Lower lobe of right lung (tissue), 2 donors: ENCODE measurements at regions not wholly inside any gene's neighbourhood (a gene's known extent, or its start where the extent isn't known, plus 50 kb on each side); places are given as distances from the start of the nearest gene placed in this dataset.

Source experiments
- ATAC-seq, 2 donors: fragments of 200-7000 bp; cut with Tn5 transposase; one replicate each; pipeline ENCODE4 v1.9.1; 2020 to 2022; ENCODE audit warnings: mild to moderate bottlenecking in 2 of 2, moderate library complexity in 2 of 2
- DNase-seq: peaks from one replicate; pipeline ENCODE4 v3.0.0-alpha.2; 2020
- H3K27ac ChIP-seq: fragments of 200-600 bp; one replicate; pipeline ENCODE4 v1.8.0; 2022
- H3K27me3 ChIP-seq: fragments of 200-600 bp; one replicate; pipeline ENCODE4 v1.8.0; 2022; ENCODE audit warnings: low read depth
- H3K36me3 ChIP-seq: fragments of 200-600 bp; one replicate; pipeline ENCODE4 v1.8.0; 2022; ENCODE audit warnings: mild to moderate bottlenecking
- H3K4me1 ChIP-seq: fragments of 200-600 bp; one replicate; pipeline ENCODE4 v1.8.0; 2022
- H3K4me3 ChIP-seq: fragments of 200-600 bp; one replicate; pipeline ENCODE4 v1.8.0; 2022; ENCODE audit warnings: mild to moderate bottlenecking
- H3K9me3 ChIP-seq: fragments of 200-600 bp; one replicate; pipeline ENCODE4 v1.8.0; 2022
- CTCF ChIP-seq: fragments of 200-600 bp; IDR thresholded peaks from one replicate; pipeline ENCODE4 v1.8.0; 2022; ENCODE audit warnings: antibody characterized with exemption, mild to moderate bottlenecking
- intact Hi-C: fragments of 100-400 bp; cut with DNase I; formaldehyde crosslinking; loops from one replicate; pipeline ENCODE4 v1.11.0; 2022
- donor health status: DM: no; HTN: yes; CAD: no; lungs with severe emphysema.

- no peak overlapping the region for H3K4me3 ChIP-seq
- TF ChIP-seq CTCF = no peak
- no peaks in the 10 kb centered on the region for H3K36me3 ChIP-seq
- DNase-seq = peak; percentile 51
- intact Hi-C loops = no loop called here
- no peaks in the 10 kb centered on the region for H3K27me3 ChIP-seq
- H3K27ac ChIP-seq = no peak overlapping the region
- no peaks in the 10 kb centered on the region for H3K9me3 ChIP-seq
- peak; percentile 85 to 94 for ATAC-seq
- H3K4me1 ChIP-seq = no peaks in the 10 kb centered on the region
Measured at GRCh38 chr4:171759274-171759673, 53.9 kb upstream of the GALNTL6 start.

DNA sequence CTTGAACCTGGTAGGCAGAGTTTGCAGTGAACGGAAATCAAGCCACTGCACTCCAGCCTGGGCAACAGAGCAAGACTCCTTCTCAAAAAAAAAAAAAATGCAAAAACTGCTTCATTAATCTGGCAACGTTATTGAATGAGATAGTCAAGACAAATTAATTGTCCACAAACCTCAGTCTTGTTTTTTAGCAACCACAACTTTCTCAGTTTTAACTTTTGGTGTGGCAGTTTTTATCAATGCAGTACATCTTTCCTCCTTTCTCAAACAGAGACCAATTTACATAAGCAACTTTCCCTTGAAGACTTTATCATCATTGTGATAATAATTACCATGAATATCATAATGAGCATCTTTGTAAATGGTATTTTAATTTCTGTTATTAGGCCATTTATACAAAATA lies 61.7 kb upstream of the GALNTL6 start:
- no peak for ATAC-seq
- Histone ChIP-seq H3K4me1 (no peaks in the 10 kb centered on the region), H3K27me3 (no peaks in the 10 kb centered on the region), H3K36me3 (no peaks in the 10 kb centered on the region), H3K27ac (no peak overlapping the region), H3K9me3 (no peaks in the 10 kb centered on the region), H3K4me3 (no peak overlapping the region)
- intact Hi-C loops = no loop called here
- no peak for DNase-seq
- TF ChIP-seq CTCF = no peak

- no peak for ATAC-seq
- intact Hi-C loops = no loop called here
- DNase-seq = no peak
- H3K36me3 ChIP-seq = no peaks in the 10 kb centered on the region
- no peaks in the 10 kb centered on the region for H3K4me1 ChIP-seq
- no peaks in the 10 kb centered on the region for H3K9me3 ChIP-seq
- no peaks in the 10 kb centered on the region for H3K27me3 ChIP-seq
- H3K27ac ChIP-seq = no peak overlapping the region
- TF ChIP-seq CTCF = no peak
- H3K4me3 ChIP-seq = no peak overlapping the region
Measured at GRCh38 chr4:171746418-171746817, 66.8 kb upstream of the GALNTL6 start.

DNA sequence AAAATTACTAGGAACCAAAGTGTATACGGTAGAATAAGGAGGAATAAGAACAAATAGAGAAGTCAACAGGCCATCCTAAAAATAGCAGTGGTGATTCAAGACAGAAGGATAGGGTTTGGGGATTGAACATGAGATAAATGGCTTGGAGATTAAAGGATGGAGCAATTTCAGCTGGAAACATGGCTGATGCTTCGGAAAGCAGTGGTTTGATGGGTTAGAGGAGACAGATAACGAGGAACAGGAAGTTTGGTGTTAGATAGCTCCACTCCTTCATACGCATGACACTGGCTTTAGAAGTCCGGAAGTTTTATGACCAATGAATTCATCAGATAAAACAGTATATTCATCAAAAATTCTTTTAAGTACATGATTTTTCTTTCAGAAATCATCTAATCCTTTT lies 70.8 kb upstream of the GALNTL6 start:
- Histone ChIP-seq H3K27me3 (no peaks in the 10 kb centered on the region), H3K36me3 (no peaks in the 10 kb centered on the region), H3K9me3 (no peaks in the 10 kb centered on the region), H3K4me1 (no peaks in the 10 kb centered on the region), H3K4me3 (no peak overlapping the region), H3K27ac (no peak overlapping the region)
- intact Hi-C loops = no loop called here
- no peak for TF ChIP-seq CTCF
- ATAC-seq = no peak
- DNase-seq = no peak

DNA sequence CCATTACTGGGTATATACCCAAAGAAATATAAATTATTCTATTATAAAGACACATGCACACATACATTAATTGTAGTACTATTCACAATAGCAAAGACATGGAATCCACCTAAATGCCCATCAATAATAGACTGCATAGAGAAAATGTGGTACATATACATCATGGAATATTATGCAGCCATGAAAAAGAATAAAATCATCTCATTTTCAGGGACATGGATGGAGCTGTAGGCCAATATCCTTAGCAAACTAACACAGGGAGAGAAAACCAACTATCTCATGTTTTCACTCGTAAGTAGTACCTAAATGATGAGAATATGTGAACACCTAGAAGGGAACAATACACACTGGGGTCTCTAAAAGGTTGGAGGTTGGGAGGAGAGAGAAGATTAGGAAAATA lies 86.0 kb upstream of the GALNTL6 start:
- ATAC-seq = no peak
- DNase-seq = no peak
- Histone ChIP-seq H3K27me3 (no peaks in the 10 kb centered on the region), H3K9me3 (peaks cover 8% of the 10 kb centered on the region), H3K36me3 (no peaks in the 10 kb centered on the region), H3K4me1 (no peaks in the 10 kb centered on the region), H3K4me3 (no peak overlapping the region), H3K27ac (no peak overlapping the region)
- intact Hi-C loops = no loop called here
- no peak for TF ChIP-seq CTCF

DNA sequence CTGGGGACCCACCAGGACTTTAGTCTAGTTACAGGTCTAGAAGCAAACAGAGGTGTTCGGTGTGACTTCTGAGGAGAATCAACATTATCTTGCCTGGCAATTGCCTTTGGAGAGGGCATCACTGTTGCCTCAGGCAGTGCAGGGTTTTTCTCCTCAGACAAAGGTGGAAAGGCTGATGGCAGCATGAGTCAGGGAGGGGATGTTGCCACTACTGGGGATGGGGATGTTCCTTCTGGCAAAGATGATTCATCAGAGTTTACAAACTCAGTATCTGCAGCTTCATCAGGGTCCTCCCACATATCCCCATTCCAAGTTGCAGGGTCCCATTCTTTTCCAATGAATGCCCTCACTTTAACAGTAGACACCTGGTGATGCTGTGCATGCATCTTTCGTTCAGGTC lies 91.3 kb upstream of the GALNTL6 start:
- DNase-seq (no peak), ATAC-seq (no peak)
- intact Hi-C loops = no loop called here
- no peak overlapping the region for H3K27ac ChIP-seq
- no peak overlapping the region for H3K4me3 ChIP-seq
- TF ChIP-seq CTCF = no peak
- H3K36me3 ChIP-seq = no peaks in the 10 kb centered on the region
- H3K9me3 ChIP-seq = peaks cover 1% of the 10 kb centered on the region
- H3K27me3 ChIP-seq = no peaks in the 10 kb centered on the region
- H3K4me1 ChIP-seq = no peaks in the 10 kb centered on the region
